Head of caudate nucleus (tissue), 42 donors: ENCODE measurements at regions not wholly inside any gene's neighbourhood (a gene's known extent, or its start where the extent isn't known, plus 50 kb on each side); places are given as distances from the start of the nearest gene placed in this dataset.
"Not testable (repeated sequence)": the region's sequence is repeated elsewhere in the genome, so short reads cannot be mapped to it uniquely, and the experiment has no call there.

Experiments used
- DNase-seq, 42 donors: peaks; one replicate each; pipeline versions ENCODE4 v3.0.0 to v3.0.0-alpha.2; 2020 to 2021; ENCODE audit warnings: mixed read lengths in 7 of 42
- intact Hi-C: fragments of 100-400 bp; cut with DNase I; formaldehyde crosslinking; loops from one replicate; pipeline ENCODE4 v1.15.0; 2022

- intact Hi-C loops: no loop called here
- DNase-seq: no peak
These were observed 361.9 kb upstream of the EYS start for GRCh38 chr6:66068907-66069306.

- DNase-seq: no peak
These were observed 361.0 kb upstream of the EYS start for GRCh38 chr6:66068033-66068432.

GRCh38 chr6:66065313-66065712 lies 358.3 kb upstream of the EYS start:
- no peak for DNase-seq
- intact Hi-C loops: no loop called here

More at GRCh38 chr6:66068033-66068432, 361.0 kb upstream of the EYS start:
- intact Hi-C loops: no loop called here

- no peak for DNase-seq
- intact Hi-C loops: no loop called here
These were observed 350.0 kb upstream of the EYS start for GRCh38 chr6:66057034-66057433.

- no peak for DNase-seq
- intact Hi-C loops: no loop called here
These were observed 347.9 kb upstream of the EYS start for GRCh38 chr6:66054967-66055366.

GRCh38 chr6:66051812-66052211 lies 344.8 kb upstream of the EYS start:
- no peak for DNase-seq

GRCh38 chr6:66048684-66049474 lies 341.9 kb upstream of the EYS start:
- no peak for DNase-seq
- intact Hi-C loops: no loop called here

More at GRCh38 chr6:66051812-66052211, 344.8 kb upstream of the EYS start:
- intact Hi-C loops: no loop called here

- DNase-seq: no peak
These were observed 325.6 kb upstream of the EYS start for GRCh38 chr6:66032626-66033025.

GRCh38 chr6:66029391-66029790 lies 322.4 kb upstream of the EYS start:
- intact Hi-C loops: no loop called here
- no peak for DNase-seq

More at GRCh38 chr6:66032626-66033025, 325.6 kb upstream of the EYS start:
- intact Hi-C loops: no loop called here

GRCh38 chr6:65999288-65999791 lies 292.3 kb upstream of the EYS start:
- DNase-seq: no peak

GRCh38 chr6:65998544-65998943 lies 291.5 kb upstream of the EYS start:
- peak in 1 of 42 donors; percentile 17 for DNase-seq
- intact Hi-C loops: no loop called here

More at GRCh38 chr6:65999288-65999791, 292.3 kb upstream of the EYS start:
- intact Hi-C loops: no loop called here

GRCh38 chr6:65997539-65997938 lies 290.5 kb upstream of the EYS start:
- intact Hi-C loops: no loop called here
- DNase-seq: no peak

GRCh38 chr6:65996096-65996495 lies 289.1 kb upstream of the EYS start:
- no peak for DNase-seq
- intact Hi-C loops: no loop called here

- intact Hi-C loops: no loop called here
- DNase-seq: no peak
These were observed 282.6 kb upstream of the EYS start for GRCh38 chr6:65989676-65990075.

GRCh38 chr6:65988006-65988405 lies 281.0 kb upstream of the EYS start:
- intact Hi-C loops: no loop called here
- DNase-seq: no peak

- no peak for DNase-seq
- intact Hi-C loops: no loop called here
These were observed 277.1 kb upstream of the EYS start for GRCh38 chr6:65984089-65984488.

GRCh38 chr6:65979120-65979519 lies 272.1 kb upstream of the EYS start:
- intact Hi-C loops: no loop called here
- DNase-seq: no peak

GRCh38 chr6:65971252-65971651 lies 264.2 kb upstream of the EYS start:
- DNase-seq, intact Hi-C loops: not testable (repeated sequence)

GRCh38 chr6:65964261-65964660 lies 257.2 kb upstream of the EYS start:
- no peak for DNase-seq
- intact Hi-C loops: no loop called here

GRCh38 chr6:65955034-65955433 lies 248.0 kb upstream of the EYS start:
- no peak for DNase-seq
- intact Hi-C loops: no loop called here

GRCh38 chr6:65948062-65948461 lies 241.0 kb upstream of the EYS start:
- DNase-seq: no peak
- intact Hi-C loops: no loop called here
